Osteocyte (in vitro differentiated cells): ENCODE measurements at regions not wholly inside any gene's neighbourhood (a gene's known extent, or its start where the extent isn't known, plus 50 kb on each side); places are given as distances from the start of the nearest gene placed in this dataset.

ENCODE experiments used
- DNase-seq: peaks from one replicate; pipeline ENCODE4 v3.0.0; 2021; ENCODE audit warnings: mixed read lengths; ENCODE audit not compliant: unreplicated experiment; ENCODE audit errors: extremely low spot score
- H3K27ac Mint-ChIP-seq: one replicate; pipeline ENCODE4 v1.8.0; 2021; ENCODE audit warnings: mild to moderate bottlenecking, mixed read lengths; ENCODE audit not compliant: unreplicated experiment
- H3K27me3 Mint-ChIP-seq: one replicate; pipeline ENCODE4 v1.8.0; 2021; ENCODE audit warnings: mixed read lengths; ENCODE audit not compliant: unreplicated experiment
- H3K36me3 Mint-ChIP-seq: one replicate; pipeline ENCODE4 v1.8.0; 2021; ENCODE audit warnings: mixed read lengths; ENCODE audit not compliant: unreplicated experiment
- H3K4me1 Mint-ChIP-seq: one replicate; pipeline ENCODE4 v1.8.0; 2021; ENCODE audit warnings: mixed read lengths; ENCODE audit not compliant: unreplicated experiment
- H3K4me3 Mint-ChIP-seq: one replicate; pipeline ENCODE4 v1.8.0; 2021; ENCODE audit warnings: mild to moderate bottlenecking, moderate library complexity, mixed read lengths; ENCODE audit not compliant: unreplicated experiment
- H3K9me3 Mint-ChIP-seq: one replicate; pipeline ENCODE4 v1.8.0; 2021; ENCODE audit warnings: mixed read lengths; ENCODE audit not compliant: unreplicated experiment
- TF ChIP-seq, protein P1 (sequence below): fragments of 200-600 bp; sonication (generic); IDR thresholded peaks from 2 replicates; pipeline ENCODE4 v1.5.0; 2021; ENCODE audit warnings: antibody characterized with exemption, mild to moderate bottlenecking, moderate library complexity

DNA sequence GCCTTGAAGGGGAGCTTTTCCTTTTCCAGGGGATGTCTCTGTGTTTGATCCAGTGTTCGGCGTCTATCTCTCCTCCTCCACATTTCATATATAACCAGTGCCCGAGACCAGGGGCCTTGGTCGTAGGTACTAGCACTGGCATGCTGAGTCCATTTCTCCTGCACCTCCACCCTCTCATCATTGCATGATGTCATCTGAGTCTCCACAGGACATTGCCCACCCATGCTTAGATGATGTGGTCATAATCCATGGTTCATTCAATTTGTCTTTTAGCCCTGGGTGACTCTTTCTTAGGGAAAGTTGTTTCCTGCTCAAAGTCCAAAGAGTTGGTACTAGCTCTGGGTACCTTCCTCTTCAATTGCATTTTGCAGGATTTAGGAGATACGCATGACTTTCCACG is 328.1 kb downstream of the BCL11B start:
- TF ChIP-seq, protein P1, sequence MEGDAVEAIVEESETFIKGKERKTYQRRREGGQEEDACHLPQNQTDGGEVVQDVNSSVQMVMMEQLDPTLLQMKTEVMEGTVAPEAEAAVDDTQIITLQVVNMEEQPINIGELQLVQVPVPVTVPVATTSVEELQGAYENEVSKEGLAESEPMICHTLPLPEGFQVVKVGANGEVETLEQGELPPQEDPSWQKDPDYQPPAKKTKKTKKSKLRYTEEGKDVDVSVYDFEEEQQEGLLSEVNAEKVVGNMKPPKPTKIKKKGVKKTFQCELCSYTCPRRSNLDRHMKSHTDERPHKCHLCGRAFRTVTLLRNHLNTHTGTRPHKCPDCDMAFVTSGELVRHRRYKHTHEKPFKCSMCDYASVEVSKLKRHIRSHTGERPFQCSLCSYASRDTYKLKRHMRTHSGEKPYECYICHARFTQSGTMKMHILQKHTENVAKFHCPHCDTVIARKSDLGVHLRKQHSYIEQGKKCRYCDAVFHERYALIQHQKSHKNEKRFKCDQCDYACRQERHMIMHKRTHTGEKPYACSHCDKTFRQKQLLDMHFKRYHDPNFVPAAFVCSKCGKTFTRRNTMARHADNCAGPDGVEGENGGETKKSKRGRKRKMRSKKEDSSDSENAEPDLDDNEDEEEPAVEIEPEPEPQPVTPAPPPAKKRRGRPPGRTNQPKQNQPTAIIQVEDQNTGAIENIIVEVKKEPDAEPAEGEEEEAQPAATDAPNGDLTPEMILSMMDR = no peak
- DNase-seq = no peak
- H3K9me3 Mint-ChIP-seq = no peaks in the 10 kb centered on the region
- no peaks in the 10 kb centered on the region for H3K36me3 Mint-ChIP-seq
- no peak overlapping the region for H3K4me3 Mint-ChIP-seq
- H3K27ac Mint-ChIP-seq = no peak overlapping the region
- peaks cover 20% of the 10 kb centered on the region for H3K27me3 Mint-ChIP-seq
- peaks cover under 1% of the 10 kb centered on the region for H3K4me1 Mint-ChIP-seq

DNA sequence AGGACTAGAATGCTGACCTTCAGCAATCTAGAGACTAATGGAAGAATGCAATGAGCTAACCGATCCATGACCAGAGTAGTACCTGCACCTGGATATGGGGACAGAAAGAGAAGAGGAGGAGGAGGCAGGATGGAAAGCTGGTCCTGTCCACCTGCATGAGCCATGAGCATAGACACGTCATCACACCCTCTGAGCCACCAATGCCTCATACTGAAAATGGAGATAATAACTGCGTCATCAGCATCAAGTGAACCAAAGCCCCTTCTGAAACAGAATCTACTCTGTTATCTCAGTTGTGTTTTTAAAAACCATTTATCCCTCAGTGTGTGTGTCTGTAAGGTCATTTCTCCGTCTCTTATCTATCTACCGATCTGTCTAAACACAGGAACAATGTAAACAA is 327.0 kb downstream of the BCL11B start:
- H3K27ac Mint-ChIP-seq = no peak overlapping the region
- no peak overlapping the region for H3K4me3 Mint-ChIP-seq
- H3K4me1 Mint-ChIP-seq = peaks cover 2% of the 10 kb centered on the region
- H3K36me3 Mint-ChIP-seq = no peaks in the 10 kb centered on the region
- TF ChIP-seq, protein P1 = no peak
- no peaks in the 10 kb centered on the region for H3K9me3 Mint-ChIP-seq
- no peak for DNase-seq
- H3K27me3 Mint-ChIP-seq = peaks cover 12% of the 10 kb centered on the region

DNA sequence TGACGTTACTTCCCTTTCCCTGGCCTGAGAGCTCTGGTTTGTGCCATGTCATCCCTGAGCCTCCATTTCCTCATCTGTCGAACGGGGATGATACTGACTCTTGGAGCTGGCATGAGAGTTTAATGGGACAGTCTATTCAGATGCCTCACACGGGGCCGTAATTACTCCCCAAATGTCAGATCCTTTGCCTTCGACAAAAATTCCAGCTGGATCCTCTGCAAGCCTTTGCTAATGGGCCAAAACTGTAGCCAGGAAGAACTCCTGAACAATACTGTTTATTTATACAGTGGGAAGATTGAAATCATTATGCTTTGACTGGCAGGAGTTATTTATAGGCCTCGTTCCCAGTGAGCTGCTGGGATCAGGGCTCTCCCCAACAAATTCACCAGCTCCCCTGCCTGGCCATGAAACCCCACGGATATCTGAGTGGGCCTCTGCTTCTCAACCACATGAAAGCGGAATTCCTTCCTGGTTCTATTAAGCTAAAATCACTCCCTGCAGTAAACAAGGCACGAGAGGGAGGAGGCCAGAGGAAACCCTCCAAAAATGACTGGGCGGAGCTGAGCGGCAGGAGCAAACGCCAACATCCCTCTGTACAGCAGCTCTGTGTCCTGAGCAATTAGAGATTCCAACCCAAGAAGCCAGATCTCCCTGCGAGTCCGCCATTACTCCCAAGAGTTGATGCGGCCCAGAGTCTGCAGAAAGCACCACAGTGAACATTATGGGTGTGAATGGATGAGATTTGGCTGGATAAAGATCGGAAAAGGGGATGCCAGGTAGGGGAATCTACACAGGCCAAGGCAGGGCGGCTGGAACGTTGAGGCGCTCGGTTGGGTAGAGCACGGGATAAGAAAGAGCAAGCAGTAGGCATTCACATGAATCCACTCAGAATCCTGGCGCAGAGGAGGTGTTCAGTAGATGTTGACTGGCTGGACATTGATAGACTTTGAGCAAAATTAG is 326.1 kb downstream of the BCL11B start:
- peaks cover 4% of the 10 kb centered on the region for H3K27me3 Mint-ChIP-seq
- H3K4me1 Mint-ChIP-seq = peaks cover 2% of the 10 kb centered on the region
- no peak overlapping the region for H3K27ac Mint-ChIP-seq
- no peak for DNase-seq
- H3K4me3 Mint-ChIP-seq = no peak overlapping the region
- H3K36me3 Mint-ChIP-seq = no peaks in the 10 kb centered on the region
- TF ChIP-seq, protein P1 = no peak
- H3K9me3 Mint-ChIP-seq = no peaks in the 10 kb centered on the region

DNA sequence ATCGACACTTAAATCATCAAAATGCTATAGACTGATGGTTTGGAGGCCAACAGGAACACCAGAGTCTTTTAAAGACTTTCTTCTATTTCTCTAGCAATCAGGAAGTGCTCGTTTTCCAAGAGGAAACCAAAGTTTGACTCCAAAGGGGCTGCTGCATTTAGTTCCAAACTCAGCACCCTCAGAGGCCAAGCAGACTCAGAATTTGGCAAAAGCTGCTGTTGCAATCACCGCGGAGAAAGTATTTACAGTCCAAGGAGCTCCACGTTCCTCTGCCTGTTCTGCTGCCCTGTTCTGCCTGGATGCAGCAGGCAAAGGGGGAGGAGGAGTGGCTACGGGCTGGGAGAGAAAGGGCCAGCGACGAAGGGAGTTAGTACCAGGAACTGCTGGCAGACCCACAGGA is 325.1 kb downstream of the BCL11B start:
- TF ChIP-seq, protein P1 = no peak
- Mint-ChIP-seq H3K27me3 (no peaks in the 10 kb centered on the region), H3K27ac (no peak overlapping the region), H3K4me1 (peaks cover 2% of the 10 kb centered on the region), H3K9me3 (no peaks in the 10 kb centered on the region), H3K4me3 (no peak overlapping the region), H3K36me3 (no peaks in the 10 kb centered on the region)
- DNase-seq = no peak

DNA sequence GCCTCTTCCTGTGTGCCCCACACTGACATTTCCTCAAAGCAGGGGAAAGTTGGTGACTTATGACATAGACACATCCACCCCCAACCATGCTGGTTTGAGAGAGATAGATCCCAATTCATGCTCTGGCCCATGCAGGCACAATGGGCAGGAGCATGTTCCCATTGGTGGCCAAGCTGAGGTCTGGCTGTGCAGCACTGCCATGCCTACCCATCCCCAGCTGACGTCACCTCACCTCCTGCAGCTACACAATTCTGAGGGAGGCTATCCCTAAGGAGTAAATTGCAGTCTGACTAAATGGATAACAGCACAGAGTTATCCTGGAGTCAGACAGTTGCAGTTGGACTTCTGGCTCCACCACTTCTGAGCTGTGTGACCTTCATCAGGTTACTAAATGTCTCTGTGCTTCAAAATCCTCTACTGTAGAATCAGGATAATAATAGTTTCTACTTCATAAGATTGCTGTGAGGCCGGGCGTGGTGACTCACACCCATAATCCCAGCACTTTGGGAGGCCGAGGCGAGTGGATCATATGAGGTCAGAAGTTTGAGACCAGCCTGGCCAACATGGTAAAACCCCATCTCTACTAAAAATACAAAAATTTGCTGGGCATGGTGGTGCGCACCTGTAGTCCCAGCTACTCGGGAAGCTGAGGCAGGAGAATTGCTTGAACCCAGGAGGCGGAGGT is 323.9 kb downstream of the BCL11B start:
- no peak overlapping the region for H3K4me3 Mint-ChIP-seq
- TF ChIP-seq, protein P1 = no peak
- H3K27ac Mint-ChIP-seq = no peak overlapping the region
- H3K4me1 Mint-ChIP-seq = peaks cover 8% of the 10 kb centered on the region
- no peak for DNase-seq
- H3K36me3 Mint-ChIP-seq = no peaks in the 10 kb centered on the region
- no peaks in the 10 kb centered on the region for H3K9me3 Mint-ChIP-seq
- H3K27me3 Mint-ChIP-seq = no peaks in the 10 kb centered on the region
